NCI-H2171 (cell line): ENCODE measurements at regions not wholly inside any gene's neighbourhood (a gene's known extent, or its start where the extent isn't known, plus 50 kb on each side); places are given as distances from the start of the nearest gene placed in this dataset.
"Not testable (repeated sequence)": the region's sequence is repeated elsewhere in the genome, so short reads cannot be mapped to it uniquely, and the experiment has no call there.

Experiments
- DNase-seq: peaks from one replicate; lab custom pipeline; 2025; lab: John Stamatoyannopoulos, UW

GRCh38 chr17:5902181-5903140, 167.7 kb upstream of the WSCD1 start:
- peak; percentile 5 for DNase-seq

- no peak for DNase-seq
These were observed 158.3 kb upstream of the WSCD1 start for GRCh38 chr17:5911919-5912318.

- no peak for DNase-seq
These were observed 157.1 kb upstream of the WSCD1 start for GRCh38 chr17:5913032-5913531.

GRCh38 chr17:5913641-5914040, 156.5 kb upstream of the WSCD1 start:
- no peak for DNase-seq

GRCh38 chr17:5915337-5915736, 154.8 kb upstream of the WSCD1 start:
- no peak for DNase-seq

GRCh38 chr17:5919089-5919488, 151.1 kb upstream of the WSCD1 start:
- no peak for DNase-seq

GRCh38 chr17:5921512-5922282, 148.5 kb upstream of the WSCD1 start:
- no peak for DNase-seq

- DNase-seq = no peak
These were observed 147.7 kb upstream of the WSCD1 start for GRCh38 chr17:5922476-5922875.

- DNase-seq = no peak
These were observed 140.5 kb upstream of the WSCD1 start for GRCh38 chr17:5929721-5930120.

GRCh38 chr17:5930555-5930954, 139.6 kb upstream of the WSCD1 start:
- DNase-seq = not testable (repeated sequence)

GRCh38 chr17:5931616-5932015, 138.6 kb upstream of the WSCD1 start:
- DNase-seq = no peak

- no peak for DNase-seq
These were observed 136.7 kb upstream of the WSCD1 start for GRCh38 chr17:5933430-5933829.

GRCh38 chr17:5941258-5941657, 128.9 kb upstream of the WSCD1 start:
- no peak for DNase-seq

- DNase-seq = no peak
These were observed 127.5 kb upstream of the WSCD1 start for GRCh38 chr17:5942687-5943086.

GRCh38 chr17:5943232-5943631, 126.9 kb upstream of the WSCD1 start:
- no peak for DNase-seq

- DNase-seq = no peak
These were observed 126.2 kb upstream of the WSCD1 start for GRCh38 chr17:5943982-5944381.

- DNase-seq = no peak
These were observed 122.4 kb upstream of the WSCD1 start for GRCh38 chr17:5947701-5948180.

- DNase-seq = no peak
These were observed 121.4 kb upstream of the WSCD1 start for GRCh38 chr17:5948811-5949210.

GRCh38 chr17:5950878-5951277, 119.3 kb upstream of the WSCD1 start:
- DNase-seq = no peak

GRCh38 chr17:5951912-5952311, 118.3 kb upstream of the WSCD1 start:
- no peak for DNase-seq

GRCh38 chr17:5952518-5952917, 117.7 kb upstream of the WSCD1 start:
- no peak for DNase-seq

- DNase-seq = no peak
These were observed 114.4 kb upstream of the WSCD1 start for GRCh38 chr17:5955764-5956163.

- no peak for DNase-seq
These were observed 111.3 kb upstream of the WSCD1 start for GRCh38 chr17:5958850-5959249.
